GM19238 (cell line): ENCODE measurements at regions not wholly inside any gene's neighbourhood (a gene's known extent, or its start where the extent isn't known, plus 50 kb on each side); places are given as distances from the start of the nearest gene placed in this dataset.

ENCODE experiments used
- DNase-seq: peaks from one replicate; pipeline ENCODE4 v3.0.0; 2011; ENCODE audit warnings: low spot score; ENCODE audit not compliant: insufficient read length

DNA sequence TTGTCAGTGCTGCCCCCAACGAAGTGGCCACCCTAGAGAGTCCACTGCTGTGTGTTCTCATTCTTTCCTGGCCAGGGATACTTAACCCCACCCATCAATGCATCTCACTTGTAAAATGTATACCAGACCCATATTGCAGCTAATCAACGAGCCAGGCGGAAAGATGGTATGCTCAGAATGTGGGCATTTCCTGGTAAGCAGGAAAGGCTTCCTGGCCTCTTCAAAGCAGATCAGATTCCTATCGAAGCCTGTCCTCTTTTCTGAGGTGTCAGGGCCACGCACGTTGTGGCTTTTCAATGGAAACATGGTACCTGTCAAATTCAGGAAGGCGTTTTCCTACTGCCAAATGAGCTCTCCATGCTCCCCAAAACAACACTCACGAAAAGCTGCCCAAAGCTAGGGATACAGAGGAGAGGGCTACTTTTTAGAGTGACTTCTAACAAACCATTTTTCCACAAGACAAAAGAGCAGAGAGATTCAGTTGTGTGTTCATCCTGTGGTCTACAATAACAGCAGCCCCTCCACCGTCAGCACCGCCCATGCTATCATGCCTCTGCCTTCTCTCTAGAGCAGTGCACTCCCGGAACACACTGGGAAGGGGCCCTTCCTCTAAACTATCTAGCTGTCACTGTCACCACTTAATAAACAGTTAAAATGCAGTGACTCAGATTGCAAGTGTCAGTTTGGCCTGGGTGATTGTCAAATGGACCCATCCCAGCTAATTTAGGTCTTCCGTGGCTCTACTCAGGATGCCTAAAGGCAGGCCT is 535.1 kb downstream of the RNF144A start:
- DNase-seq, result no peak

DNA sequence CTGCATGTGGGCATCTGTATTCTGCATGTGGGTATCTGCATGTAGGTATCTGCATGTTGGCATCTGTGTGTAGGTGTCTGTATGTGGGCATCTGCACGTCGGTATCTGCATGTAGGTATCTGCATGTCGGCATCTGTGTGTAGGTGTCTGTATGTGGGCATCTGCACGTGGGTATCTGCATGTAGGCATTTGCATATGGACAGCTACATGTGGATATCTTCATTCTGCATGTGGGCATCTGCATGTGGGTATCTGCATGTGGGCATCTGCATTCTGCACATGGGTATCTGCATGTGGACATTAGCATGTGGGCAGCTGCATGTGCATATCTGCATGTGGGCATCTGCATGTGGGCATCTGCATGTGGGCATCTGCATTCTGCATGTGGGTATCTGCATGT is 537.4 kb downstream of the RNF144A start:
- DNase-seq, result no peak

DNA sequence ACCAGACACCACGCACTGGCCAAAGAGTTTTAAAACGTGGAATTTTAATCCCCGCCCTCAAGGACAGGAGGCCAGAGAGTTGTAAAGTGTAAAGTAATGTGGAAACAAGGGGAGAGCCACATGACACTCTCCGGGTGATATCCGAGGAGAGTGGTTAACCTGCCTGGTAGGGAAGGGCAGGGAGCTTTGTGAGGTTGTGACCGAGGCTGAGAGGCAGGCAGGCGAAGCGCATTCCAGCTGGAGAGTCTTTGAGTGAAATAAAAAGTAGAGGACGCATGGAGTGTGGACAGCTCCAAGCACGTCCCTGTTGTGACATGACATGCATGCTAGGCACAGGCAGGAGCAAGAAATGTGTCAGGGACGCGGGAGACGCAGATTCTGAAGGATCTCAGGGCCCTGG is 539.5 kb downstream of the RNF144A start:
- DNase-seq, result no peak

DNA sequence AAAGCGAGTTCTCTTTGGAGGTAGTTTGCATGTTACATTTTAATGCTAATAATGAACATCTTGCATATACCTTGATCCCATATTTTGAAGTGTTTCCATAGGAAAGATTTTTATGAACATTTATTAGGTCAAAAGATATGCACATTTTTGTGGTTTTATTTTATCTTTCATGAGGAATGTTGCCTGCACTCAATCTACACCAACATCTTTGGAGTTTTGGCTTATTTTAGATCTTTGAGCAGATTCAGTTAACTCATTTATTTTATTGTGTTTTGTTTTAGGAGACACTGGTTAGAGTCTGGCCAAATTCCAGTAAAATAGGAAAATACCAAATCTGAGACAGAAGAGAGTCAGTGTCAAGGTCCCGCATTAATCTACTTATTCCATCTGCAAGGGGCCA is 540.9 kb downstream of the RNF144A start:
- no peak for DNase-seq

DNA sequence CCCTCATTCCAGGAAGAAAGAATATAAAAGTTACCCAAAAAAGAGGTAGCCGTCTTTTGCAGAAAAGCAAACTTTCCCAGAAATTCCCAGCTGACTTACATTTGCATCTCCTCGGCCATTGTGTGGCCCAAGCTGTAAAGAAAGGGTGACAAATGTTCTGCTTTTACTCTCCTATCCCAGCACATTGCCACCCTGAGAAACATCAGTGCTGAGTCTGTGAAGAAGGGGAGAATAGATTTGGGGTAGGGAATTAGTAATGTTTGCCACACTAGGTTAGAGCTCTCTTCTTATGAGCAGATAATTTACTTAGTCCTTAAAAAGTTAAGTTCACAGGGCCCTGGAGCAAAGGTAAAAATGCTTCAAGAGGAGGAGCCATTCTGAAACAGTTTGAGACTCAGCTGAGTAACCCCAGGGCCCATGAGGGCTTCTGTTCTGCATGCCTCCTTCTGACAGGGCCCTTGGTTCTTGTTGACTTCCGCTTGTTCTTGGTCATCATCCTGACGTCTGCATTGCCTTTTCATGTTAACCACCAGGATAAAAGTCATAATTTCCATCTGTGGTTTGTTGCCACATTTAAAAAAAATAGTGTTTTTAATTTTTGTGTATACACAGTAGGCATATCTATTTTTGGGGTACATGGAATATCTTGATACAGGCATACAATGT is 550.7 kb downstream of the RNF144A start:
- no peak for DNase-seq

DNA sequence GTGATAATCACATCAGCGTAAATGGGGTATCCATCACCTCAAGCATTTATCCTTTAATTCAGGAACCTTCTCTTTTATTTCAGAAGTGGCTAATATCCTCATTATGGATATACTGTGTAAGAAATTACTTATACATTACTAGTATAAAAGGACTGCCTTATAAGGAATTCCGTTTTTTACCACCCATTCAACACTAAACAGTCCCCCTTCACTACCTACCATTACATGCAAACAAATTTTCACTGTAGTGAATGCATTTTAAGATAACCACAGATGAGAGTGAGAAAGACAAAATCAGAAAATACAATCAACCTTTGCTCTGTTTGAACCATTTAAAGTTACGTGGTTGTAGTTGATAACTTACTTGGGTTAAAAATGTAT is 551.2 kb downstream of the RNF144A start:
- no peak for DNase-seq

DNA sequence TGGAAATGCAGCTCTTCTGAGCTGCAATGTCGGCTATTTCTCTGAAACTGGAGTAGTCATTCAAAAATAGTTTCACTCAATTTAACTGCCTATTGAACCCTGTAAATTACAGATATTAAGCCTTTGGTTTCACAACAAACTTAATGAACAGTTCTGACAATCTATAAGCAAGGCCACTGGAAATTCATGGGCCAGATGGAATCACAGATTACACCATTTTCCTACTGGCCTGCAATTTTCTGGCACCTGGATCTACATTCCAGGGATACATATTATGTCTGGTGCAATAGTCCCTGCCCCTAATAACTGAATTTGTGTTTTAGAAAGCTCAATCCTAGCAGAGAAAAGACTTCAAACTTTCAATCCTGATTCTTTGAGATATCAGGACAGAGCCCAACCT is 551.7 kb downstream of the RNF144A start:
- DNase-seq, result no peak

DNA sequence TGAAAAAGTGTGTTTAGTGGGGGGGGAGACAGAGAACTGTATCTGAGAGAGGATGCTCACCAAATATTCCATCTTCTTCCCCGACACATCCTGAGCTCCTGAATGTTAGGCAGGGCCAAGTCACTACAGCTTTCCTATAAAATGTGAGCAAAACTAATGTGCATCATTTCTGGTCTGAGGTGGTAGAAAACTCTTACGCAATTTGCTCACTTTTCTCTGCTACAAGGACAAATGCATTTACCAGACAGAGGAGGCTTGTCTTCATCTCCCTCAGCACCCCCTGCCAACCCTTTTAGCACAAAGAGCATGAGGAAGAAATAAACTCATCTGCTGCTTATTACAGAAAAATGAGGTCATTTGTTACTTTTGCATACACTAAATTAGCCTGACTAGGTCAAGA is 554.0 kb downstream of the RNF144A start:
- DNase-seq, result no peak

DNA sequence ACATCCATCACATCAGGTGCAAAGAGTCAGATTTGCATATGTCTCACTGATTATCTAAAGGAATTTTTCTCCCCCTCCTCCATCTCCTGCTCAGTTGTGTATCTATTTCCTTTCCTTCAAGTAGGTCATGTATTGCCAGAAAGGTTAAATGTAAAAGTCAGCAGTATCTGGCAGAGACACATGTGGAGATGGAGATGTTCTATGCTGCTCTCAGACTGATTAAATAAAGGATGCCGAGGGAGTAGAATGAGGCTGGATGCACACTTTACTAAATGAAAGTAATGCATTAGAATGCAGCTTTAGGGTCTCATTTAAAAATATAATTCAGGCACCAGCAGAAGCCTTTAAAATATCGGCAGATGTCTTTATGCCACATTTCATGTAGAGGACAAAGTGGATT is 555.3 kb downstream of the RNF144A start:
- no peak for DNase-seq

DNA sequence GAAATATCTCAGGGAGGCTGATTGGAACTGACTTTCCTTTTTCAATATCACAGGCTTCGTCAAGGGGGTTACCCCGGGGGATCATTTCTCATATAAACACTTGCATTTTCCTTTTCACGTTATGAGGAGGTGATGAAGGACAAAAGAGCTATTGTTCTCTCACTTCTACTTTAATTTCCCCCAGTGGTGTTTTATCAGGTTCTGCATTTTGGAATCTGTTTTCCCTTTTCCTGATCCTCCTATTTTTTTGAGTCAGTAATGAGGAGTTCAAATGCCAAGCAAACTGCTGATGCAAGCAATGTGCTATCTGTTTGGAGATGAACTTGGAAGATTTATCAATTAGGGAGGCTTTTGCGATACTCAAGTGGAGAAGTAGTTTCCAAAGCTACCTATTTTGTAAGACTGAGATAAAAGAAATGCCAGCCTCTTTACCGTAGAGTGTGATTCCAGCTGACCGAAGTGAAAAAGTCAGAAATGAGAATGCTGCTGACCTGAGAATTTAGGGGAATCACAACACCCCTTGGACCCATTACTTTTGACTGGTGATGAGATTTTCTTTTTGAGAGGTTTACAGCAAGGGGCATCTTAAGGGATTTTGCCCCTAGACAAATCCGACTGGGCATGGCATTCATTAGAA is 556.0 kb downstream of the RNF144A start:
- DNase-seq, result no peak

DNA sequence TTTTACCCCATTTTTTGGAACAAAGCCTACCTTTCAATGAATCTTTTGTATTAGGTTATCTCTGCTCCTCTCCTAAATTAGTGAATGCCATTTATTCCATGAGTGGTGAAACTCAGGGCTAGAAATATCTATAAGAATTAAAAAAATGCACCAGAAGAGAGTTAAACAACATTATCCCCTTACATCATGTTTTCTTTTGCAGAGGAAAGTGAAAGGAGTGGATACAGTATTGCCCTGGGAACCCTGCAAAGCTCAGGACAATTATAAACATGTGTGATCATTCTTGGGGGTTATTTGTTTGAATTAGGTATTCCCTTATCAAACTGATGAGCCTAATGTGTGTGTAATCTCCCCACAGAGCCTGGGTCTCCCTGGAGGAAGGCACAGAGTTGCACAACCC is 559.2 kb downstream of the RNF144A start:
- DNase-seq, result no peak

DNA sequence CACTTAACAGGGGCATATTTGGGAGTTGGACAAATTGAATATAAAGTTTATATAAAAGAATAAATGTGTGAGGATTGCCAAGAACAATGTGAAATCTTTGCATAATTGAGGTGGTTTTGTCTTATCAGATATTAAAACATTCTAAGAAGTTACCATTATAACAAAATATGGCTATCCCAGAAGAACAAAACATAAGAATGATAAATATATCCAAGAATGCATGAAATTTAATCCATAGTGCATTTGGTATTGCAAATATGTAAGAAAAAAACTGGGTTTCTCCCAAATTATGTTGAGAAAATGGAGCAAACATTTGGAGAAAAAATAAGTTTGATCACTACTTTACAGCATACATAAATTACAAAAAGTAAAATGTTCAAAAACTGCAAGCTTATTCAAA is 562.4 kb downstream of the RNF144A start:
- no peak for DNase-seq

DNA sequence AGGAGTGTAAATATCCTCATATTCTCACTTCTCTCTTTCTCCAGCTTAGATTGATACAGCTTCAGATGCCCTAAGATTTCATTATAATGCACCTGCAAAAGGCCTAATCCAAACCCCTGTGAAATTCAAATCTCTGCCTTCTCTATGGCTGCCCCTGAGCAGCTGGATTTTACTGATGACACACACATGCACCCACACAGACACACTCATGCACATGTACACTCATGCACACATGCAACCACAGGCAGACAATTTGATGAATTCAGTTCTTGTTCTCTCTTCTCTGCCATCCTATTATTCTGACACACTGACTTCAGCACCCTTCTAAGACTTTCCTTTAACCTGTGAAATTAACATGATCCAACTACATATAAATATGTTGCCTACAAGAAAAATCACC is 563.2 kb downstream of the RNF144A start:
- DNase-seq, result no peak

DNA sequence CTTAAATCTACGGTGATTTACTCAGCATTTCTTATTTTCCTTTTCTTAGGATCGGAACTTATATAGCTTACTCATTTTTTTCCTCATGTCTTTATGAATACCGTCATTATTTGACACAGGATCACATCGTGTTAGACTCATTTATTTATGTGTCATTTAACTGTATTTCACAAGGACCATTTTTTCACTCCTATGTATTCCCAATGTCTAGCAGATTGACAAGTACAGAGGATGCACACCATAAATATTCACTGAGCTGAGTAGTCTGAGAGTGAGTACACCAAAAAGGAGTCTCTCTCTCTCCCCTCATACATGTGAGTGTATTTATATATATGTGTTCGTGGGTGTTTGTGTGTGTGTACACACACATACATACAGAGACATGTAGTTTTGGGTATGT is 573.5 kb downstream of the RNF144A start:
- DNase-seq, result no peak

DNA sequence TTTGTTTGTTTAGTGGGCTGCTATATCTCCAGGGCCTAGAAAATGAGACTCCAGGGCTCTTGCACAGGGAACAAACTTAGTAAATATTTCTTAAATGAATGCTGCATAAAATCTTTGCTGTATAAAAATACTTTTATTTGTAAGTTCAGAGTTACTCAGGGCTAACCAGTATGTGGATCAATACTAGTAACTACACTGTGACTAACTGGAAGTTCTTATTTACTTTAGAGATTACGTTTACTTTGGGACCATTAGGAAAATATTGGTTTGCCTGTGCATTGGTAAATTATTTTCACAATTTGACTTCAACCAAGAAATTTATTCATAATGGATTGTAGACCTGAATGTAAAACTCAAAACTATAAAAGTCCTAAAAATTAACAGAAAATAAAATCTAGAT is 575.5 kb downstream of the RNF144A start:
- DNase-seq, result no peak

DNA sequence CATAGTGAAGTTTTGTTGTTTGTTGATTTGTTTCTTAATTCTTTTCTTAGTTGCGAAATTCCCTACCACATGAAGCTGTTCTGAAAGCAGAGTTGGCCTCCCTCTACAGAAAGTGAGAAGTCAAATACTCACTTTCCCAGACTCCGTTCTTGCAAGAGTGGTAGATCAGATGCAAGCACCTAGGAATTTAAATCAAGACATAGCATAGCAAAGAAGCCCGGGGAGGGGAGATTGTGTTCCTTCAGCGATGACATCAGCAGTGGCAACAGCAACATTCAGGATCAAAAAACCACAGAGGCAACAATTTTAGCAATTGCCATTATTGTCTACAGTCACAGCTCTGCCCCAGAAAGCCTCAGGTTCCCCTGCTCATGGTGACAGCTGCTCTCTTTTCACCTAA is 580.0 kb downstream of the RNF144A start:
- DNase-seq, result no peak

DNA sequence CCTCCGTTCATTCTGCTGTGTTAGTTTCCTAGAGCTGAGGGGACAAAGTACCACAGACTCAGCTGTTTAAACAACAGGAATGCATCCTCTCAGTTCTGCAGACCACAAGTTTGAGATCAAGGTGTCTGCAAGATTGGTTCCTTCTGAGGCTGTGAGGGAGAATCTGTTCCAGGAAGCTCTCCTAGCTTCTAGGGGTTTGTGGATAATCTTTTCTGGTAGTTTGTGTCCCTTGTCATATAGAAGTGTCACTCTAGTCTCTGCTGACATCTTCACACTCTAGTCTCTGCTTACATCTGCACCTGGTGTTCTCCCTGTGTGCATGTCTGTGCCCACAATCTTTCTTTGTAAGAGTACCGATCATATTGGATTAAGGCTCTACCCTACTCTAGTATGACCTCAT is 581.8 kb downstream of the RNF144A start:
- no peak for DNase-seq

DNA sequence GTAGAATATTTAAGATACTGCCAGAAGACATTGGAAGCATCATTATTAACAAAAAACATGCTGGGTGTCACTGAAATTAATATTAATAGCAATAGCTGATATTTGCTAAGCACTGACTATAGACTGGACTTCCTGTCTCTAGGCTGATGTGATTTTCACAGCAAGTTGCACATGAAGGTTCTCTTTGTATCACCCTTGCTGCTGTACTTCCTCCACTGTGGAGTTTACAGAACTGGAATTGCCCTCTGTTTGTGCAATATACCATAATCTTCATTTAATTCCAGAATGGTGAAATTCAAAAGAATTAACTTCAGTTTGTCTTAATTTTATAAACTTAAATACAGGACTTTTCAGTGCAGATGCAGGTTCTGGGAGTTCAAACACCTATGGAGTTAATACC is 585.1 kb downstream of the RNF144A start:
- no peak for DNase-seq

DNA sequence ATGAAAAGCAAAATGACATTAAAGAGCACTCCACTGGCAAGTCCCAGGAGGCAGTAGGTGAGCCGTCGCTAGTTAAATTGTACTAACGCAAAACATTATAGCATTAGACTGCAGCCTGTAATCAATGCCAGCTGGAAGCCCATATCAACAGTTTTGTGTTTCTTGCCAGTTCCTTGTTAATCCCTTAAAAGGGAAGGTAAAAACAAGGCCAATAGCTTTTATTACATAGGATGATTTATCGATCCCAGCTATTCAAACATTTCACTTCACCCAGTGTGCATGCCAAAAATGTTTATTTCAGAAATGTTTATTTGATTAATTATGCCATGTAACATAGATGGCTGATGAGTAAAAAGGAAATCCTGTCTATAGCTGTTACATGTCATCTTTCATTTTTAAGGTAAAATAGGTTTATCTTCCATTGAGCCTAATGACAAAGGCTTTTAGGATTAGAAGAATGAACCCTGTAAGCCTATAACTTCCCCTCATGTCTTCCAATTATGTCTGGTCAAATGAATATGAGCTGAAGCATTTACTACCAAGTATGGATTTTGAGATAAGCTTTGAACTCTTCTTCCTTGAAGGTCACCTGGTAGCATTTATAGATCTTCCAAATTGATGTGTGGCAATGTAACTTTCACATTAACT is 591.2 kb downstream of the RNF144A start:
- no peak for DNase-seq

DNA sequence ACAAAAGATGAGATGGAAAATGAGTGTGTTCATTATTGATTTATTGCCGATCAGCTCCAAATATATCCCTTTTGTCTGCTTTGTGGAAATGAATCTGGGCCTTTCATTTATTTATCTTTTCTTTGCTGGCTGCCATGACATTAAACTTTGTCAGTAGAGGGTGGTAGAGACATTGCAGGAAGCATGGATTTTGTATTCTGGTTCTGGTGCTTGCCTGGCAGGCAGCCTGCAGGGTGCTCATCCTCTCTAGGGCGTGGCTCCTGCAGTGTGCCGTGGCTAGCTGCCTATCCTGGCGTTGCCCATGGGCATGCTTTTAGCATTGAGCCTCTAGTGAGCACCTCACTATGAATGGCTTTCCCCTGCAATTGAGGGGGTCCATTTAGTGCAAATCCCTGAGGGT is 593.1 kb downstream of the RNF144A start:
- no peak for DNase-seq

DNA sequence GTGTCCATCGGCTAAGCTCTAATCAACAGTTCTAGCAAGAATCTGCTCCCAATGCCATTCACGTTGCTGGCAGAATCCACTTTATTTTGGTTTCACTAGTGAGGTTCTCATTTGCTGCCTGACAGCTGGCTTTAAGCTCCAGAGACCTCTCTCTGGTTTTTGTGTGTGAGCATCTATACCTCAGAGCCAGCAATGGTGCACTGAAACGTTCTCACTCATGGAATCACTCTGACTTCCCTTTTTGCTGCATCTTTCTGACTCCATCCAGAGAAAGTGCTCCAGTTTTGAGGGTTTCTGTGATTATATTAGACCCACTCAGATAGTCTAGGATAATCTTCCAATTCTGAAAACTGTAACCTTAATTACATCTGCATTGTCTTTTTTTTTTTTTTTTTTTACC is 596.6 kb downstream of the RNF144A start:
- no peak for DNase-seq

DNA sequence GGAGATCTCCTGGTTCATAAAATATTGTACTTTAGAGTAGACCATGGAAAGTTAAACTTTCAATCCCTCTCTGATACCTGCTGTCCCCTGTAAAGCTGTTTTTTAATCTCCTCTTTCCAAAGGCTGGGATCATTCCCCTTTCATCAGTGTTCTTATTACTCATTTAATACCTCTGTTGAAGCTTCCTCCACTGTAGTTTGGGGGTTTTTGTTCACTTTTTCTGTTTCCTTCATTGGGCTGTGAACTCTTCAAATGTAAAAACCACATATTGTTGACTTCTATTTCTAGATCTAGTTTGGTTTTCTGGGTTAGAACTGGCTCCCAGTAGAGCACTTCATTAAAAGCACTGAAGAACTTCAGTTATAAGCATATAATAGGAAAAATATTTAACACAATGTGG is 598.1 kb downstream of the RNF144A start:
- no peak for DNase-seq
